H9 (cell line): ENCODE measurements at regions not wholly inside any gene's neighbourhood (a gene's known extent, or its start where the extent isn't known, plus 50 kb on each side); places are given as distances from the start of the nearest gene placed in this dataset.

ENCODE experiments used
- DNase-seq: peaks from one replicate; pipeline ENCODE4 v3.0.0-alpha.2; 2017
- H2AFZ ChIP-seq: one replicate; pipeline ENCODE4 v1.6.1; 2013; ENCODE audit warnings: mild to moderate bottlenecking, low read length, control low read depth, moderate library complexity
- H2AK5ac ChIP-seq: 2 replicates; pipeline ENCODE4 v1.6.1; 2013; ENCODE audit warnings: low read length, control low read depth, mixed read lengths; ENCODE audit not compliant: insufficient read length
- H2BK120ac ChIP-seq: one replicate; pipeline ENCODE4 v1.6.1; 2013; ENCODE audit warnings: low read depth, mild to moderate bottlenecking, low read length, control low read depth, inconsistent platforms; ENCODE audit not compliant: poor library complexity, severe bottlenecking
- H2BK12ac ChIP-seq: 2 replicates; pipeline ENCODE4 v1.6.1; 2013; ENCODE audit warnings: low read length, control low read depth, mixed read lengths, low read depth; ENCODE audit not compliant: insufficient read length
- H2BK15ac ChIP-seq: 2 replicates; pipeline ENCODE4 v1.6.1; 2013; ENCODE audit warnings: low read depth, low read length, control low read depth
- H2BK20ac ChIP-seq: one replicate; pipeline ENCODE4 v1.6.1; 2013; ENCODE audit warnings: low read depth, mild to moderate bottlenecking, low read length, control low read depth, inconsistent platforms; ENCODE audit not compliant: poor library complexity, severe bottlenecking
- H2BK5ac ChIP-seq: 2 replicates; pipeline ENCODE4 v1.6.1; 2013; ENCODE audit warnings: low read length, control low read depth, mixed read lengths; ENCODE audit not compliant: insufficient read length
- H3K14ac ChIP-seq: 2 replicates; pipeline ENCODE4 v1.6.1; 2013; ENCODE audit warnings: low read length, control low read depth; ENCODE audit not compliant: insufficient read depth
- H3K18ac ChIP-seq: 2 replicates; pipeline ENCODE4 v1.6.1; 2013; ENCODE audit warnings: low read depth, mild to moderate bottlenecking, mixed read lengths, low read length, control low read depth; ENCODE audit not compliant: insufficient read length
- H3K23ac ChIP-seq: 2 replicates; pipeline ENCODE4 v1.6.1; 2013; ENCODE audit warnings: low read length, control low read depth, mixed read lengths, low read depth; ENCODE audit not compliant: insufficient read length
- H3K23me2 ChIP-seq: 2 replicates; pipeline ENCODE4 v1.6.1; 2013; ENCODE audit warnings: low read depth, mild to moderate bottlenecking, mixed read lengths, low read length, control low read depth; ENCODE audit not compliant: insufficient read length, poor library complexity, severe bottlenecking
- H3K27ac ChIP-seq: 2 replicates; pipeline ENCODE4 v1.5.1; 2013; ENCODE audit warnings: low read length, control low read depth, mixed read lengths, low read depth; ENCODE audit not compliant: insufficient read length
- H3K27me3 ChIP-seq: 2 replicates; pipeline ENCODE4 v1.6.1; 2013; ENCODE audit warnings: low read length, control low read depth, inconsistent platforms; ENCODE audit not compliant: insufficient read depth
- H3K4ac ChIP-seq: 2 replicates; pipeline ENCODE4 v1.6.1; 2013; ENCODE audit warnings: low read depth, mild to moderate bottlenecking, control low read depth, inconsistent platforms, low read length, moderate library complexity
- H3K4me1 ChIP-seq: 2 replicates; pipeline ENCODE4 v1.6.1; 2013; ENCODE audit warnings: low read length, control low read depth, inconsistent platforms; ENCODE audit not compliant: insufficient read depth
- H3K4me2 ChIP-seq: 2 replicates; pipeline ENCODE4 v1.6.1; 2013; ENCODE audit warnings: low read length, control low read depth, mixed read lengths; ENCODE audit not compliant: insufficient read length, insufficient read depth
- H3K56ac ChIP-seq: 2 replicates; pipeline ENCODE4 v1.6.1; 2013; ENCODE audit warnings: low read depth, mild to moderate bottlenecking, mixed read lengths, low read length, control low read depth; ENCODE audit not compliant: insufficient read length
- H3K79me1 ChIP-seq: 2 replicates; pipeline ENCODE4 v1.6.1; 2013; ENCODE audit warnings: low read depth, mild to moderate bottlenecking, moderate library complexity, low read length, control low read depth, inconsistent platforms; ENCODE audit not compliant: insufficient read depth, poor library complexity, severe bottlenecking
- H3K79me2 ChIP-seq: 2 replicates; pipeline ENCODE4 v1.6.1; 2013; ENCODE audit warnings: low read length, control low read depth, inconsistent platforms; ENCODE audit not compliant: insufficient read depth
- H3K9ac ChIP-seq: 2 replicates; pipeline ENCODE4 v1.6.1; 2013; ENCODE audit warnings: low read length, control low read depth, mixed read lengths; ENCODE audit not compliant: insufficient read length; ENCODE audit errors: extremely low read depth
- H3K9me3 ChIP-seq: one replicate; pipeline ENCODE4 v1.6.1; 2013; ENCODE audit warnings: low read depth, low read length, inconsistent platforms; ENCODE audit not compliant: control insufficient read depth
- H3T11ph ChIP-seq: one replicate; pipeline ENCODE4 v1.6.1; 2013; ENCODE audit warnings: mild to moderate bottlenecking, low read length, control low read depth, inconsistent platforms
- H4K20me1 ChIP-seq: one replicate; pipeline ENCODE4 v1.6.1; 2013; ENCODE audit not compliant: control insufficient read depth, insufficient read length, insufficient read depth
- H4K5ac ChIP-seq: 2 replicates; pipeline ENCODE4 v1.6.1; 2013; ENCODE audit warnings: low read depth, mild to moderate bottlenecking, mixed read lengths, low read length, control low read depth; ENCODE audit not compliant: insufficient read length
- H4K8ac ChIP-seq: replicated peaks from 2 replicates; pipeline ENCODE4 v1.6.1; 2013; ENCODE audit warnings: low read length, control low read depth, mixed read lengths, low read depth; ENCODE audit not compliant: insufficient read length
- H4K91ac ChIP-seq: 2 replicates; pipeline ENCODE4 v1.6.1; 2013; ENCODE audit warnings: low read depth, mild to moderate bottlenecking, moderate library complexity, mixed read lengths, low read length, control low read depth; ENCODE audit not compliant: insufficient read length
- H3K27ac Mint-ChIP-seq, 3 experiments: 2 replicates in 2 of 3; 3 replicates in 1 of 3; pipeline ENCODE4 v1.8.0; 2020 to 2021; ENCODE audit warnings: mixed read lengths in 3 of 3, mild to moderate bottlenecking in 1 of 3, moderate library complexity in 1 of 3
- H3K27me3 Mint-ChIP-seq: 2 replicates; pipeline ENCODE4 v1.8.0; 2021; ENCODE audit warnings: low read depth, mild to moderate bottlenecking, moderate library complexity, mixed read lengths
- H3K36me3 Mint-ChIP-seq, 3 experiments: 2 replicates in 2 of 3; 3 replicates in 1 of 3; pipeline ENCODE4 v1.8.0; 2020 to 2021; ENCODE audit warnings: low read depth in 3 of 3, mixed read lengths in 3 of 3; ENCODE audit not compliant: insufficient read depth in 1 of 3
- H3K4me1 Mint-ChIP-seq, 2 experiments: 2 replicates each; pipeline ENCODE4 v1.8.0; 2020; ENCODE audit warnings: mixed read lengths in 2 of 2
- H3K4me3 Mint-ChIP-seq, 2 experiments: 2 replicates in 1 of 2; 3 replicates in 1 of 2; pipeline ENCODE4 v1.8.0; 2020 to 2021; ENCODE audit warnings: mild to moderate bottlenecking in 2 of 2, mixed read lengths in 2 of 2, moderate library complexity in 1 of 2
- H3K9me3 Mint-ChIP-seq, 2 experiments: 2 replicates in 1 of 2; 3 replicates in 1 of 2; pipeline ENCODE4 v1.8.0; 2020; ENCODE audit warnings: mild to moderate bottlenecking in 2 of 2, mixed read lengths in 2 of 2, moderate library complexity in 1 of 2
- CTCF ChIP-seq: fragments of 200-600 bp; sonication (generic); conservative IDR thresholded peaks from 3 replicates; pipeline ENCODE4 v1.8.0; 2021; ENCODE audit warnings: antibody characterized with exemption, mild to moderate bottlenecking
- WGBS: extraction: QIAGEN DNeasy Blood & Tissue Kit; methylation state at CpG from one replicate; pipeline ENCODE4 v1.1.7; 2013; ENCODE audit warnings: missing lambda C conversion rate, low lambda C conversion rate, mixed read lengths; ENCODE audit not compliant: insufficient read length; ENCODE audit errors: extremely low coverage; 5-methylcytosine and 5-hydroxymethylcytosine counted together

- Histone ChIP-seq H3T11ph (no peak overlapping the region), H4K8ac (no peak overlapping the region), H3K9me3 (no peaks in the 10 kb centered on the region), H4K91ac (no peak overlapping the region), H3K4me2 (peak overlapping the region; percentile 74), H3K4ac (no peak overlapping the region), H2BK15ac (no peak overlapping the region), H2AFZ (no peak overlapping the region), H3K9ac (no peak overlapping the region), H4K20me1 (no peaks in the 10 kb centered on the region), H3K14ac (no peak overlapping the region), H2BK5ac (no peak overlapping the region), H3K27ac (peak overlapping the region; percentile 65), H2BK20ac (no peak overlapping the region), H3K4me1 (peaks cover 11% of the 10 kb centered on the region), H3K23ac (no peak overlapping the region), H4K5ac (no peak overlapping the region), H2BK120ac (no peak overlapping the region), H3K56ac (no peak overlapping the region), H3K79me1 (no peaks in the 10 kb centered on the region), H3K27me3 (no peaks in the 10 kb centered on the region), H3K23me2 (no peaks in the 10 kb centered on the region), H3K18ac (no peak overlapping the region), H2BK12ac (no peak overlapping the region), H3K79me2 (no peaks in the 10 kb centered on the region), H2AK5ac (no peak overlapping the region)
- WGBS = no CpG with 5 or more reads among the region's 5 CpGs
- no peak for TF ChIP-seq CTCF
- peaks cover 0 to 1% of the 10 kb centered on the region in 2 experiments; a peak in 1 of 5 replicates for H3K9me3 Mint-ChIP-seq
- peak overlapping the region; percentile 2 to 29; a peak in 2 of 5 replicates for H3K4me3 Mint-ChIP-seq
- H3K27ac Mint-ChIP-seq = peak overlapping the region in 2 of 3 experiments; percentile 73 to 94; a peak in 3 of 7 replicates
- H3K36me3 Mint-ChIP-seq = peaks cover 0 to 9% (median 0%) of the 10 kb centered on the region in 3 experiments; a peak in 1 of 7 replicates
- no peak for DNase-seq
- H3K27me3 Mint-ChIP-seq = no peaks in the 10 kb centered on the region
- peaks cover 44 to 48% of the 10 kb centered on the region in 2 experiments for H3K4me1 Mint-ChIP-seq
Measured at GRCh38 chr7:85275204-85275603, 88.3 kb upstream of the SEMA3D start.
